HG02588 (cell line): ENCODE measurements at regions not wholly inside any gene's neighbourhood (a gene's known extent, or its start where the extent isn't known, plus 50 kb on each side); places are given as distances from the start of the nearest gene placed in this dataset.
A peak's percentile ranks its signal among the peaks of the same experiment; 100 is the strongest.

ENCODE experiments used
- ATAC-seq: cut with Tn5 transposase; IDR thresholded peaks from one replicate; pipeline ENCODE4 v1.9.1; 2021; ENCODE audit warnings: mild to moderate bottlenecking, moderate library complexity; ENCODE audit not compliant: unreplicated experiment

DNA sequence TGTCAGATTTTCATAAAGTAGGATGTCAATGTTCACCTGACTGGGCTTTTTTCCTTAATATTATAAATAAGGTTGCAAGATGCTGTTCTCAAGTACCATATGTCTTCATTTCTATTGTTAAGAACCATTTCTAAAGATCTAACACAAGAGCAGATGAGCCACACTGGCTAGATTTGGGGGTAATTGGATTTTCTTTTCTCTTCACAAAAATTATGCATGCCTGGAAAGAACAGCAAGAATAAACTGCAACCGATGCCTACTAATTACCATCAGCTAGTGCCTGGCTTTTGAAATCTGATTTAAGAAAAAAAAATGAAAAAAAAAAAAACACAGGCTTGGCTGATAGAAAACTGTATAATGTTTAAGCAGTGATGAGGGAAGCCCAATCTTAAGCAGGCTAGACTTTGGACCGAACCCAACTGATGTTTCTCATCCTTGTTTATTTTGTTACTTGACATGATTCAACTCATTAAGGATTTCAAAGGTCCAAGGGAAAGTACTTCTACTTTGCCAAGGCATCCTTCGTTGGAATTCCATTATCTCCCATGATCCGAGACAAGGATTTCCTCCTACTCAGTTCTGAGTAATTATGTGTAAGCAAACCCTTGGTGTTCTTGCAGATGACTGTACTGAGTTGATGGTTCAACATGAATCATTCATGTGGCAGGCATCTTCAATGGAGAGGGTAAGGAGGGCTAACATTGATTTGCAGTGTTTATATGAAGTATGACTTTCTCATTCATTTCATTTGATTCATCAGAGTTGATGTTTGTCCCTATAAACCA, 300.5 kb downstream of the SPRY2 start:
- no peak for ATAC-seq

- ATAC-seq: no peak
Observed at GRCh38 chr13:80039000-80039399, 301.9 kb downstream of the SPRY2 start.

DNA sequence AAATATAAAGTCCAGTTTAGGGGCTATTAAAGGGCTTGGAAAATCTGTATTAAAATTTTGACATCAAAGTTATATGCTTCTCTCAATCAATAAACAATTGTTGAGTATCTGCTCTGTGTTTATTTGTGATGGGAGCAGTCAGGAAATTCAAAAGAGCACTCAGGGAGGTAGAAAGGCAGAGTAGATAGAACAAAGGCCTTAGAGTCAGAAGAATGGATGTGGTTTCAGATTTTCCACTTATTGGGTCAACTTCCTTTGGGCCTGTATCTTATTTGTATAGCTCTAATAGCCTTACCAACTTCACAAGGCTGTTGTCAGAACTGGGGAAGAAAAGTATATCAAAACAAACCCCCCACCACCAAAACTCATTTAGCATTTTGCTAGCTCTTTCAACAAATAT, 302.6 kb downstream of the SPRY2 start:
- no peak for ATAC-seq

DNA sequence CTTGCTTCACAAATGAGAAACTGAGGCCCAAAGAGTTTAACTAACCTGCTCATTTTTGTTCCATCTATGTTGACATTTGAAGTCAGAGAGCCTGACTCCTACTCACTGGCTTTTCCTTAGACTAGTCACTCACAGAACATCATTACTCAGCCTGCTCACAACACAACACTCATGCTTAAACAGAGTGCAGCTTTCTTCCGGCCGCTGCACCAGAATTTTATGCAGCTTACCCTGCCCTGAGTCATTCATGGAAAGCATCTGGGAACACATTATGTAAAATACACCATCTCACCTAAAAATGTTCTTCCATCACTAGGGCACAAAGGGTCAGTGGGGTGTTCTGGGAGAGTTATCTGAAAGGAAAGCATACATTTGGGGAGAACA, 303.4 kb downstream of the SPRY2 start:
- ATAC-seq: peak; percentile 77

GRCh38 chr13:80036845-80037504, 304.0 kb downstream of the SPRY2 start:
- ATAC-seq: no peak

DNA sequence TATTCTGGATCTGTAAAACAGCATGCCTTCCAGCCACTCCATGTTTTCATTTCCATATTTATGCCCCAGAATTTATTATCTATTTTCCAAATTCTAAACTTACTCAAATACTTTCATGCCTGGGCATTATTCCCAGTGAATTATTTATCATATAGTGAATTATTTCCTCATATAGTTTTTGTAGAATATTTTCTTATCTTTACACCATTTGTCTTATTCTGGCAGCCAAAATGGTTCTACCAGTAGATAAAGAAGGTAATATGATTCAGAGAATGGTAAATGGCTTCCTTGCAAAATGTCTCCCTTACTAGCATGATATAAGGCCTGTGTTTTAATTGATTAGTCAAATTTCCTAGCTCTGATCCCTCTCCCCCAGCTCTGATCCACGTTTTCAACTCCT, 305.8 kb downstream of the SPRY2 start:
- ATAC-seq: no peak

DNA sequence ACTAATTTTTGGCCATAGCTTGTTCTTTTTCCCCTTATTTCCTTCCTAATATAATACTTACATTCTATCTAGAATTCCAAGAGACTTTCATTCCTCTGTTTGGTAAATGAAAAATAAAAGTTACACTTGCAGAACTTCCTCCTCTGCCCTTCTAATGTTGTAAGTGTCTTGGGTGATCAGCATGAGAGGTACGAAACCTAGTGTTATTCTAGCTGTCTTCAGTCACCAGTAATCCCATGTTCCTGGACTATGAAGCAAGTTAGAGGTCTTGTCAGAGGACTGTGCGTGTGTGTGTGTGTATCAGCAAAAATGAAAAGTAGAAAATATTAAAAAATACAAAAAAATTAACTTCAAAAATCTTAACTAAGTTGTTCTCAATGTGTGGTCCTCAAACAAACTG, 307.0 kb downstream of the SPRY2 start:
- ATAC-seq: no peak

DNA sequence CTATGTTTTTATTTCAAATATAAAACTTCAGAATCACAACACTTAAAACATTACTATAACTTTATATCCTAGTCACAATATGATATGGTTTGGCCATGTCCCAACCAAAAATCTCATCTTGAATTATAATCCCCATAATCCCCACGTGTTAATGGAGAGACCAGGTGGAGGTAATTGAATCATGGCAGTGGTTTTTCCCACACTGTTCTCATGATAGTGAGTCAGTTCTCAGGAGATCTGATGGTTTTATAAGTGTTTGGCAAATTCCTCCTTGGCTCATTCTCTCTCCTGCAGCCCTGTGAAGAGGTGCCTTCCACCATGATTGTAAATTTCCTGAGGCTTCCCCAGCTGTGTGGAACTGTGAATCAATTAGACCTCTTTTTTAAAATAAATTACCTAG, 307.6 kb downstream of the SPRY2 start:
- no peak for ATAC-seq

DNA sequence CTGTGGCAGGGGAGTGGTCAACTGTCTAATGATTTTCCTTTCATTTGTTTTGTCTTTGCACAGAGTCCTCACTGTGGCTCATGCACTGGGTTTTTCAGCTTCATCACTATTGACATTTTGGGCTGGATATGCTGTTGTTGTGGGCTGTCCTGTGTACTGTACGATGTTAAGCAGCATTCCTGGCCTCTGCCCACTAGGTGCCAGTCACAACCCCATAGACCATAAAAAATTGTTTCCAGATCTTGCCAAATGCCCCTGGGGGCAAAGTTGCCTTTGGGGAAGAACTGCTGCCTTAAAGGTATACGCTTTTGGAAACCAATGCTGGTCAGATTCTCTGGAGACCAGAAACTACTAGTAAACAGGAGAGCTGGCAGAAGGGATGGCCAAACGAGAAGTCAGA, 310.4 kb downstream of the SPRY2 start:
- no peak for ATAC-seq

DNA sequence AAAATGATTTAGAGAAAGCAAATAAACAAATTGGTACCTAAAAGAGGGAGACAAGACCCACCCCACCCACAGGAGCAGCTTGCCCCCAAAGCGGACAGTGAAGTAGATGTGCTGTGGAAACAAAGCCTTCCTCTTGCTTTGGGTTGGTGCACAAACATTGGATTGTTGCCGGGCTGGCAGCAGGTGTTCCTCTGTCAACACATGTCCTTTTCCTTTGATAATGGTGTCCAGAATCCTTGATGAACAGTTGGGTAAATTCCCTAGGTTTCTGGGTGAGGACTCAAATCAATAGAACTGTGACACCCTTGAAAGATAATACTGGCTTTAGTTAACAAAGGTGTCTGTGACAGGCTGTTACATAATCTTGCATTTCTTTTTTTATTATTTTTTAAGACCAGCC, 311.8 kb downstream of the SPRY2 start:
- no peak for ATAC-seq

GRCh38 chr13:80022146-80022545, 318.8 kb downstream of the SPRY2 start:
- no peak for ATAC-seq

DNA sequence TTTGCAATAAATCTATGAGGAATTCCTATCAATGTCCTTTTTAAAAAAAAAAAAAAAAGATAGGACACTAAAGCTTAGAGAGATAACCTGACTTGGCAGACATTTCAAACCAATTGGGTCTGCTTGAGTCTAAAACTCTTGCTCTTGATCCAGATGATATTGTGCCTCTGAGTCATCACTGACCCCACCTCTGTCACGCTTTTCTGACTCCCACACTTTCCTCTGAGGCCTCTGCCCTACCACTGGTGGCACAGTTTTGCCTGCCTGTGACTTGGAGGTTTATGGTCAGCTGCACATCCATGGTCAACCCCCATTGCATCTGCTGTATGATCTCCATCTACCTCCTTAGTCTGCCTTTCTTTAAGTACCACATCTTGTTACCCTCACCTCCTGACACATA, 328.7 kb downstream of the SPRY2 start:
- no peak for ATAC-seq

GRCh38 chr13:80011448-80012212, 329.3 kb downstream of the SPRY2 start:
- ATAC-seq: no peak

GRCh38 chr13:80010846-80011245, 330.1 kb downstream of the SPRY2 start:
- ATAC-seq: no peak

DNA sequence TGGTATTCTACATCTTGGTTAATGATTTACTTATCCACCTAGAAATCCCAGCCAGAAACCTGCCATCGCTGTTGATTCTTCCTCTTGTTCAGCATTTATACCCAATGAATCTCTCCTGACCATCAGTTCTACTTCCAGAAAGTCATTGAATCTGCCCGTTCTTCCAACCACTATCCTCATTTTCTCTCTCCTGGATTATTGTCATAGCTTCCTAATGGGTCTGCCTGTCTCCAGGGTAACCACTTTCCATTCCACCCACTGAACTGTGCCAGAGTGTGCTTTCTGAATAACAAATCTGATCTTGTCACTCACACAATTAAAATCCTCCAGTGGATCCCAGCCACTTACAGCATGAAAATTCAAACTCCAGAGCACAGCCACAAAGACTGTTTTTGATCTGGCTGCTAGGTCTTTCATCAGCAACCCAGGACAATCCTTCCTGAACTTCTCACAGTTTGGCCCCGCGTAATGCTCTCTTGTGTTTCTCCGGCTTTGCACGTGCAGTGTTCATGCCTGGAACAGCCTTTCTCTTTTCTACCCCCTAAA, 330.6 kb downstream of the SPRY2 start:
- ATAC-seq: no peak

DNA sequence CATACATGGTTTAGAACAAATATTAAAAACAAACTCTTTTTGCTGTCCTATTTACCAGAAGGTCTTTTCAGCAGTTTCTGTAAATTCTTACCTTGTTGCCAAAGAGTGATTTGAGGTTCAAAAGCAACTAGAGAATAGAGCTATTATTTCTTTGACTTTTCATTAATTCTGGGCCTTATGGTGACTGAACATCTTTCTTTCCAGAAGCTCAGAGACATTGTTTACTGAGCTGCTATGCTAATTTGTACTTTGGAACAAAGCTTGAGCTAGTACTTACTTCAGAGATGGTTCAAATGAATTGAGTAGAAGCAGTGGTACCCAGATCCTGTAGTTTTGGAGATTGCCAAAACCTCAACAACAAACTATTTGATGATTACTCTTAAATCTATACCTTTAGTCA, 331.2 kb downstream of the SPRY2 start:
- no peak for ATAC-seq

- no peak for ATAC-seq
Observed at GRCh38 chr13:80006940-80007339, 334.0 kb downstream of the SPRY2 start.

DNA sequence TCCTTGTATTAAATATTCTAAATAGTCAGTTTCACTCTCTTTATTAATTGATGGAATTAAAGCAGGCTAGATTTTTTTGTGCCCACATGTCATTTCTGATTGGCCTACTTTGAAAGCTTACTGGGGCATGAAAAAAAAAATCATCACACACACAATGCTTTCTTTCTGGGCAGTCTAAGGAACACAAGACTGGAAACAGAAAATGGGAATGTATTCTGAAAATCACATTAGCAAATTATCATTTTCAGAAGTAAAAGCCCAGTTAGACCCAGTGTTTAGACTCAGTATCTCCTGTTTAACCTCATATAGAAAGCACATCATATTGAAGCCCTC, 339.4 kb downstream of the SPRY2 start:
- no peak for ATAC-seq

DNA sequence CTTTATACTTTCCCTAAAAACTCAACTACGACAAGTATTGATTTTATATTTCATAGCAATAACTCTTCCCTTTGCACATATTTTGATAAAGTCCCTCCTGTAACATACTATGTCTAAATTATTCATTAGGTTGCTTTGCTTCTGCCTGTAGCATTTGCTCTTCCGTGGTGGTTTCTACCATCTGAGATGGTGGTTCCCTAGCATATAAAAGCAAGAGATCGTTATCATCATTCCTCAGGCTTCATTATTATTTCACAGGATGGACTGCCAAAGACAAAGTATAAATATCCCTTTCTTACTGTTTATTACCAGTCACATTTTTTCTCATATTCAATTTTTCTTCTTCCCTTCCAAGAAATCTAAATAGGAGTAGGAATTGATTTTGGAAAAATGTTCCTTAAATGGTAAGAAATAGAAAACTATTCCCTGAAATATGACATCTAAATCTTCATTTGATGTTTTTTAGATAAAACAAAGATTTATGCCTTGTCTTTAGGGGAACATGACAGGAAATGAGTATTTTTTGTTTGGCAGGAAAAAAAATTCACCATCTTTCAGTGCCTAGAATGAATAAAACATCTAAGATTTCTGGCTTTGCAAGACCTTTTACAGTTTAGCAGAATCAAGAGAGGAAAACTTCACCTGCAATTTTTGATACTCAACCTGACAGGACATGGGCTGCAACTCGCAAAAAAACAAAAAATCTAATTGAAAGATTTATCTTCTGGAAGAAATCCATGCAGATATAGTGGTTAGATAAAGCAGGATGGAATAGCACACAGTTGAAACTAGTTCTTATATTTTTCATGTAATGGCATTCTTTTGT, 340.0 kb downstream of the SPRY2 start:
- no peak for ATAC-seq

- ATAC-seq: no peak
Observed at GRCh38 chr13:79999601-80000000, 341.3 kb downstream of the SPRY2 start.

DNA sequence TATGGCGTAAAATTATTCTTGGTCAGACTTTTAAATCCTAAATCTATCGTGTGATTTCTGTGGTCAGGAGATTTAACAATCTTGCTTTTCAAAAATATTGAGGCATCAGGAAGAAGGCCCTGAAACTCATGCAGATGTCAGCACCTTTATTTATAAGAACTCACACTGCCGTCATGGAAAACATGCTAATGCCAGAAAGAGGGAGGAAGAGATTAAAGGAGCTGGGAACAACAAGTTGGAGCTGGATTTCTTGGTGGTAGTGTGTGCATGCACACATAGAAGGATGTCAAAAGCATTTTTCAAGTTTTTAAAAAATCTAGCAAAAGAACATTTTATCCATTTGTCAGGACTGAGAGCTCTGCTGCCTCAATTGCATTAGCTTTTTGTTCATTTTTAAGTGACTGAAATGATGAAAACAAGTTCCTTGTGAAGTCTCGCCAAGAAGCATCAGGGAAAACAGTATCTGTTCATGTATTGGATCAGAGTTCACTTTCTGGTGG, 342.5 kb downstream of the SPRY2 start:
- no peak for ATAC-seq
